NCI-H2081 (cell line): ENCODE measurements at regions not wholly inside any gene's neighbourhood (a gene's known extent, or its start where the extent isn't known, plus 50 kb on each side); places are given as distances from the start of the nearest gene placed in this dataset.

Experiments used
- DNase-seq, 2 experiments: peaks; one replicate each; lab custom pipeline; 2025; lab: John Stamatoyannopoulos, UW

DNA sequence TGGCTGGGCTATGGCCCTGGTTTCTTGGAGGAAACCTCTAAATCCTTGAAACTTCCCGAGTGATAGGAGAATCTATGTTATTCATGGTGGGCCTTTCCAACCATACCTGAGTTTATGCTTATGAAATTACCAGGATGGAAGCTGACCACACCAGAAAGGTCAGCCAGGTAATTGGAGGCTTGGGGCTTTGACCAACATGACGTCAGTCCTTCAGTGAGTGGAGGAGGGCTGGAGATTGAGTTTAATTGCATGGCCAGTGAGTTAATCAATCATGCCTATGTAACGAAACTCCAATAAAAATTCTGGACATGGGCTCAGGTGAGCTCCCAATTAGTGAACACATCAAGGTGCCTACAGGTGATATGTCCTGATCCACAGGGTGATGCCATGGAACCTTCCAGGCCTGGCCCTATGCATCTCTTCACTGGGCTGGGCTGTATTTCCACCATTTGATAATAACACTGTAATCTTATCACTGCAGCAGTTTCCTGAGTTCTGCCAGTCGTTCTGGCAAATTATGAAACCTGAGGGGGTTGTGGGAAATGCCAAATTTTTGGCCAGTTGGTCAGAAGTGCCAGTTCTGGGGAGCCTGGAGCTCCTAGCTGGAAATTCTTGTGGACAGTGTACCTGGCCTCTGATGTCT, 106.5 kb downstream of the CDH26 start:
- no peak for DNase-seq

DNA sequence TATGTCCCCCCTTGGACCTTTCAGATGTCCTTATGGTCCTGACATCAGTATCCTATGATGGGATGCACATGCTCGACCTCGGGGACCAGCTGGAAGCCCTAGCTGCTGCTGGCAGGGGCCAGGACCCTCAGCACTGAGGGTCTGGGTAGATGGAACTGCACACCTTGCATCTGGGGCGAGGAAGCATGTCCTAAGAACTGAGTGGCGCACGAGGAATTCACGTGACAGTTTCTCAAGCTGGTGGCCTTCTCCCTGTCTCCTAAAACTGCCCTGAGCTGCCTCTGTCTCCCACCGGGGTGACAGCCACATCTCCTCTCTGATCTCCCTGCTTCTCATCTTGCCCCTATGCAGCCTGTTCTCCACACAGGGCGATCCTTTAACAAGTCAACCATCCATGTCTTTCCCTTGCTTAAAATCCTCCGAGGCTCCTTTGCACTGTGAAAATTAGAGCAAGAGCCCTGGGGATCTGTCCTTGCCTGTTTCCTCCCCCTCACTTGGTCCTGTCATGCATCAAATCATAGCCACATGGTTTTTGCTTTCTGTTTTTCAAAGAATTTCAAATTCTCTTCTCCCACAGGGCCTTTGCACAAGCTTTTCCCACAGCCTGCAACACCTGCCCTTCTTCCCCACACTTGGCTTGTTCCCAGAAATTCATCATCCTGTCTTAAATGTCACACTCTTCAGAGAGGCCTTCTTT, 107.7 kb downstream of the CDH26 start:
- no peak for DNase-seq

DNA sequence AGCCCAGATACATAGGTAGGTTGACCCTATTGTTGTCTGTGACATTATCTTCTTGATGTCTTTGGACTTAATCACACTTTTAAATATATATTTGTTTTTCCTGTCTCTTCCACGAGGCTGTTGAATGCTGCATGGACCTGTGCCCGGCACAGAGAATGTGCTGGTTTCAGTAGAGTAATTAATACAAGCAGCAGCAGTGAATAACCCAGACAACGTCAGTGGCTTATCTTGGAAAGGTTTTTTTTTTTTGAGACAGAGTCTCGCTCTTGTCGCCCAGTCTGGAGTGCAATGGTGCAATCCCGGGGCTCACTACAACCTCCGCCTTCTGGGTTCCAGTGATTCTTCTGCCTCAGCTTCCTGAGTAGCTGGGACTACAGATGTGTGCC, 108.2 kb downstream of the CDH26 start:
- no peak for DNase-seq

DNA sequence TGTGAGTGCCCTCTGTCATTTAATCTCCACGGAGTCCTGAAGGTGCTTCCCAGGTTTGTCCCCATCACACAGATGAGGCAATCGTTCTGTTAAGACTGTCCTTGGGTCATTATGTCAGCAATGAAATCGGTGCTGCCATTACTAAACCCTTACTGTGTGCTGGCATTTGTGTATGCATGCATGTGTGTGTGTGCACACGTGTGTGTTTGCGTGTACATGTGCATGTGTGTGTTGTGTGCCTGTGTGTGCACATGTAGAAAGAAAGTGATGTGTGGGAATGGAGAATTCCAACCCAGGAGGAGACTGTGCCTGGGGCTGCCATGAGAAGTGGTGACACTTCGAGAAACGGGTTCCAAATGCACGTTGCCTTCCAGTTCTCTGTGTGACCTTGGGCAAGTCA, 110.3 kb downstream of the CDH26 start:
- no peak for DNase-seq

GRCh38 chr20:60069656-60070055, 111.4 kb downstream of the CDH26 start:
- DNase-seq = no peak

- DNase-seq = no peak
Observed at GRCh38 chr20:60070791-60071190, 112.6 kb downstream of the CDH26 start.

- no peak for DNase-seq
Observed at GRCh38 chr20:60071965-60072364, 113.7 kb downstream of the CDH26 start.

DNA sequence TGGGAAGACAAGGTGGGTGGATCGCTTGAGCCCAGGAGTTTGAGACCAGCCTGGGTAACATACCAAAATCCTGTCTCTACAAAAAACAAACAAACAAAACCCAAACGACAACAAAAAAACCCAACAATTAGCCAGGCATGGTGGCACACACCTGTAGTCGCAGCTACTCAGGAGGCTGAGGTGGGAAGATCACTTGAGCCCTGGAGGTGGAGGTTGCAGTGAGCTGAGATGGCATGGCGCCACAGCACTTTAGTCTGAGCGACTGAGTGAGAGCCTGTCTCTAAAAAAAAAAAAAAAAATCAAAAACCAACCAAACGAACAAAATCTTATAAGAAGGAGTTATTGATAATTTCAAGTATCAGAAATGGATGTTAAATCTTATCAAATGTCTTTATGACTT, 114.9 kb downstream of the CDH26 start:
- DNase-seq = no peak

GRCh38 chr20:60073504-60073903, 115.3 kb downstream of the CDH26 start:
- no peak for DNase-seq

DNA sequence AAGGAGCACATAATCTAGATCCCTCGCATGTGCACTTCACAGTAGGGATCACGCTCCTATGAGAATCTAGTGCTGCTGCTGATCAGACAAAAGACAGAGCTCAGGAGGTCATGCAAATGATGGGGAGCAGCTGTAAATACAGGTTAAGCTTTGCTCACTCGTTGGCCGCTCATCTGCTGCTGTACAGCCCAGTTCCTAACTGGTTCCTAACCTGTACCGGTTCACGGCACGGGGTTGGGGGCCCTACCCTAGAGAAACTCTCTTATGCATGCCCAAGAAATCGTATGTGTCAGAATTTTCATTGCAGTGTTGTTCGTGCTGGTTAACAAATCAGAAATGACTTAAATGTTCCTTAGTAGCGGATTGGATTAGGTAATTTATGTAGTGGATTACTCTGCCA, 116.1 kb downstream of the CDH26 start:
- no peak for DNase-seq

DNA sequence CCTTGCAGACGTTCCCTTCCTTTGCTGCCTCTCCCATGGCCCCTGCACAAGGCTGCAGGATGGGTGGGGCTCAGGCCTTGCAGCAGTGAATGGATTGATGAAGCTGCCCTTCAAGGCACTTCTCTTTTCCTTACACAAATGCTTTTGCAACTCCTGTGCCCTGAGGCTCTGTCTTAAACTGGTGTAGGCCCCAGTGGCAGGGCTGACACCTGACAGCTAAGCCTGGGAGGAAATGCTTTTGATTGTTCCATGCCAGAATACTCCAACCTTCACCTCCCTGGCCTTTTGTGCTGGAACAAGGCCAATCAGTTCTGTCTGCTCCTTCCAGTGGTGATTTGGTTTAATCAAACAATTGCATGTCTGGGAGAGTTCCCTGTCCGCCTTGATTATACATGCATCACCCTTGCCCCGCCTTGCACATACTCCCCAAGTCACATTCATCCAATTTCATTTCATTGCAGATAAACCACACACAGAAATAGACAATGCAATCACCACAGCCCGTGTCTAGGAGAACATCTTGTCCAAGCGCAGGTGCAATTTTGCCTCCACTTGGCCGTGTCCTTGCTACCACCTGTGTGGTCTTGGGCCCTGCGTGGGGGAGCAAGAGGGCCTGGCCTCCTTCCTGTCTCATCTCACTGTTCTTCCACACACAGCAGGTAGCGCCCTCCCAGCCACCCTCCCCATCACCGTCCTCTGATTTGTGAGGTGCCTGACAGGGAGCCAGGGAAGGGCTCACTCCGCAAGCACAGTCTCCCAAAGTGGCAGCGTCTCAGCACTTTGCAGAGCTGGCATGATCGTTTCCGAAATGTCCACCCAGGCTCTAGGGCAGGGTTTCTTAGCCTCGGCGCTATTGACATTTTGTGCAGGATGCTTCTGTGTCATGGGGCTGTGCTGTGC, 120.4 kb downstream of the CDH26 start:
- DNase-seq = no peak

DNA sequence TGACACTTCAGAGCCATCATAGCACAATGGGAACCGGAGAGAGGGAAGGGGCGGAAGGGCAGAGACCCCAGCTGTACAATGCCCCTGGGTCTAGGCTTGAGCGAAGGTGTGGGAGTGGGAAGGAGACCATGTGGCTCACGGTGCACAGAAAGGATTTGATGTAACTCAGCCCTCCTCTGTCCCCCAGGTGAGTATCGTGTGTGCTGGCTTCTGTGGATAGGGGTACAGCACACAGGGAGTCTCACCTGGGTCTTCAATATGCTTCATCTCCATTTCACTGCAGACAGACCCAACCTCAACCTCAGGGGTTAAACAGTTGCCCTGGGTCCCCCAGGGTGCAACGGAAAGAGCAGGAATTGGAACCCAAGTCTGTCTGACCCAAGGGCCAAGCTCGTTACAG, 122.2 kb downstream of the CDH26 start:
- no peak for DNase-seq

DNA sequence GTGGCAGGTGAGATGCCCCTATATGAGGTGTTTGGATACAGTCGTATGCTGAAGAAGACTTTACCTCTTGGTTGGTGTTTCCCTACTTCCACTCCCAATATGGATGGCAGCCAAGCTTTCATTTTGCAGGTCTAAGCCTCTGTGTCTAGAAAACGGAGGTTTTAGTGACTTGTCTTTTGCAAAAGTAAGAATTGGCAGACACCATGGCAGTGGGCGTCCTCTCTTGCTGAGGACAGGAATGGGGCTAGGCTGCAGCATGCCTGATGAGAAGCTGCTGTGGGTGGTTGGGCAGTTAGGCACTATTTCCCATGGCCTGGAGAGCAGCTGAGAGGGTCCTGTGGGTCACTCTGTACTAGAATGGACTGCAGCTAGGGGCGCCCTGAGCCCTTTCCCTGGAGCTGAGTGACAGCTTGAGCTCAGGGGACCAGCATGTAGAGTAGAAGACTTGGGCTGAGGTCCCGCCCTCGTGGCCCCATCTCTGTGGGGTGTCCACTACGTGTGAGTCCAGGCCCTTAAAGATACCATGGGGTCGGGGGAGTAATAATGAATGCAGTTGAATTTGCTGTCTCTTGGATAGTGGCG, 127.4 kb downstream of the CDH26 start:
- no peak for DNase-seq

DNA sequence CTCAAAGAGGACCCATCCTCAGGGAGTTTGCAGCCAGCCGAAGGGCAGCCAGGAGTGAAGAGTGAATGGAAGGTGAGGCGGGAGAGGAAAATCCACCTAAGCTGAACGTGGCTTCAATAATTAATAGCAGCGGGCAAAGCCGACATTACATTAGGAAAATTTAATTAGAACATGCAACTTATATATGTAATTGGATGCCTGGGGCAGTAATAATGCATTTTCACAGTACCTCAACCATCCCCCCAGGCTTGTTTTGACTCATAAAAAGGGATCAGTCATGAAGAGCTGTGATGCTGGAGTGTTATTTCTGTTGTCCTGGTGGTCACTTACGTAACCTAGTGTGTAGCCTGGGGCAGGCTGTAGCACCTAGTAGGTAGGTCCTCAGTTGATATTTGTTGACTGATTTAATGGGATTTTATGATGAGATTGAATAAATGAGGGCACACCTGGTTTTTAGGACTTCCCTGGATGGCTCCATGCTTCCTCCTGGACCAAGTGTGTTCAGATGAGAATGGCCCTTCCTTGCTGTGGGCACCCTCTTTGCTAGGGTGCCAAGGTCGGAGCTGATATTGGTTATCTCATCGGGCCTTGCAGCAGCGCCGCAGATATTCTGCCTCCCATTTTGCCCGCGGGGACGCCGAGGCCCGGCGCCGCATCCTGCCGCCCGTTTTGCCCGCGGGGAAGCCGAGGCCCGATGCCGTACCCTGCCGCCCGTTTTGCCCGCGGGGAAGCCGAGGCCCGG, 128.8 kb downstream of the CDH26 start:
- no peak for DNase-seq

DNA sequence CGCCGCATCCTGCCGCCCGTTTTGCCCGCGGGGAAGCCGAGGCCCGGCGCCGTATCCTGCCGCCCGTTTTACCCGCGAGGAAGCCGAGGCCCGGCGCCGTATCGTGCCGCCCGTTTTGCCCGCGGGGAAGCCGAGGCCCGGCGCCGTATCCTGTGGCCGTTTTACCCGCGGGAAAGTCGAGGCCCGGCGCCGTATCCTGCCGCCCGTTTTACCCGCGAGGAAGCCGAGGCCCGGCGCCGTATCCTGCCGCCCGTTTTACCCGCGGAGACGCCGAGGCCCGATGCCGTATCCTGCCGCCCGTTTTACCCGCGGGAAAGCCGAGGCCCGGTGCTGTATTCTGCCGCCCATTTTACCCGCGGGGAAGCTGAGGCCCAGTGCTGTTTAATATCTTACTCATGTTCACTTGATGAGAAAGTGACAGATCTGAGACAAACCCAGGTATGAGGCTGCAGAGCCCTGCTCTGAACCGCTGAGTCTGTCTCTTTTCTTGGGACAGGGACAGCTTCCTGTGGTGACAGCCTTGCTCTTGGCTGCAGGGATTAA, 129.4 kb downstream of the CDH26 start:
- no peak for DNase-seq

DNA sequence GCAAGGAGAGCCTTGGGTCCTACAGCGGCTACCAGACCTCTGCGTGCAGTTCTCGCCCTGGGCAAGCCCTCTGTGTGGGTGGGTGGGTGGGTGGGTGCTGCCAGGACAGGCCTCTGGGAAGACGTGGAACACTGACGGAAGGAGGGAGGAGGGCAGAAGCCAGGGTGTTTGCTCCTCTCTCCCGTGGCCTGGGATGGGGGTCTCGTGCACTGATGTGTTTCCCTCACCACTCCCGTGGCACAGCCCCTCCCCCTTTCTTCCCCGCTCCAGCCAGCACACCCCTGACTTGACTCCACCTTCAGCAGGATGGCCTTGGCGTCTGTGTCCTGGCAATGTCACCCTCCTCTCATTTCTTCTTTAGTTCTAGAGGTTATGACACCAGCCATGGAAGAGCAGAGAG, 130.0 kb downstream of the CDH26 start:
- no peak for DNase-seq

- DNase-seq = no peak
Observed at GRCh38 chr20:60090631-60091030, 132.4 kb downstream of the CDH26 start.

DNA sequence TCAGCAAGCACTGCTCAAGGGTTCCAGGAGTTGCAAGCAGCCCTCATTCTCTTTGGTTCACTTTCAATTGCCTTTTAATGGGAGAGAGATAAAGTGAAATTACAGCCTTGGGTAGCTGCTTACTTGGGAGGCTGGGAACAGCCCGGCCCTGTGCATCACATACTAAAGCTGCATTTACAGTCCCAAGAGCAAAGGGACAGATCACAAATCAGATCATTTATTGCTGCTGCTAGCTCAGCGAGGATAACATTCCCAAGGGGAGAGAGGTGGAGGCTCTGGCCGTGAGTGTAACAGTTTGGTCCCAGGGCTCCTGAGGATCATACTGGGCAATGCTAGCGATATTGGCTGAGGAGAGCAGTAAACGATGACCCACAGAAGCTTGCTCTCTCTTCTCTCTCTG, 133.1 kb downstream of the CDH26 start:
- DNase-seq = no peak

- DNase-seq = no peak
Observed at GRCh38 chr20:60091861-60092260, 133.6 kb downstream of the CDH26 start.

- no peak for DNase-seq
Observed at GRCh38 chr20:60092729-60093128, 134.5 kb downstream of the CDH26 start.

DNA sequence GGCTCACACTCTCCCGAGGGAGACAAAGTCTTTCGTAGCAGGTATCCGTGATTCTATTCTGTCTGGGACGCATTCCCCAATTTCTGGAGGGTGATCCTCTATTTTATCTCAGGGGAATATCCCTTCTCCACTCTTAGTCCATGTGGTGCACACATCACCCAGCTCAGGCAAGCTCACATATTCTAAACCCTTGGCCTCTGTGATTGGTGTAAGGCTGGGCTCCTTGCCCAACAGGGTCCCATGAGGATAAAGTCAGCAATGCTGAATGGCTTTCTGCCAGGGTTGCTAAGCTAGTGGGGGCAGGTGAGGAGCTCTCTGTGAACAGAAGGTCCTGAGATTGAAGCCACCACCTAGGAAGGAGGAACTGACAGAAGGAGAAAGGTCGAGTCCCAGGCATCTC, 137.2 kb downstream of the CDH26 start:
- DNase-seq = no peak

DNA sequence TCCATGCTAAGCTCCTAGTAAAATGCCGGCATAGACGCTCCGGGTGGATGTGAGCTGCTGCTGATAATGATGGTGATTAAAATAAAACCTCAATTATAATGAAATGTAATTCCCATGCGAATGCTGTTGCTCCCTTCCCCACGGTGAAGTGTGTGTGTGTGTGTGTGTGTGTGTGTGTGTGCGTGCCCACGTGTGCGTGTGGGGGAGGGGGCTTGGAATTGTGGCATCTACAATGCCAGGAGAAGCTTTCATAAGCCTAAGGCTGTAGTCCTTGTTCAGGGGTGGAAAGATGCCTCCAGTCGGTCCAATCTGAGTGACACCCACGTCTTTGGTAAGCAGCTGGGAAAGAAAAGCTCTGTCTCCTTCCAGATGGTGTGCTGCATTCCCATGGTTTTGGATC, 137.9 kb downstream of the CDH26 start:
- DNase-seq = no peak
